IMR-90 (cell line): ENCODE measurements at regions not wholly inside any gene's neighbourhood (a gene's known extent, or its start where the extent isn't known, plus 50 kb on each side); places are given as distances from the start of the nearest gene placed in this dataset.

Source experiments
- BHLHE40 ChIP-seq: fragments of 150-350 bp; IDR thresholded peaks from 2 replicates; pipeline ENCODE4 v1.6.1; 2016; ENCODE audit warnings: mild to moderate bottlenecking, low read depth, low read length
- CEBPB ChIP-seq: IDR thresholded peaks from 2 replicates; pipeline ENCODE4 v1.6.1; 2012; ENCODE audit warnings: low read depth, low read length, improper control_type of control experiment
- CHD1 ChIP-seq: IDR thresholded peaks from 2 replicates; pipeline ENCODE4 v1.6.1; 2012; ENCODE audit warnings: low read depth, low read length, improper control_type of control experiment
- MAFK ChIP-seq: IDR thresholded peaks from 2 replicates; pipeline ENCODE4 v1.6.1; 2012; ENCODE audit warnings: low read depth, low read length, improper control_type of control experiment
- MXI1 ChIP-seq: IDR thresholded peaks from 2 replicates; pipeline ENCODE4 v1.6.1; 2012; ENCODE audit warnings: low read depth, mild to moderate bottlenecking, low read length, moderate library complexity, borderline replicate concordance
- NFE2L2 ChIP-seq: fragments of 150-350 bp; IDR thresholded peaks from 2 replicates; pipeline ENCODE4 v1.6.1; 2016; ENCODE audit warnings: low read depth, mild to moderate bottlenecking, low read length
- POLR2A ChIP-seq: IDR thresholded peaks from 2 replicates; pipeline ENCODE4 v1.6.1; 2012; ENCODE audit warnings: mild to moderate bottlenecking, low read depth, low read length
- RAD21 ChIP-seq: IDR thresholded peaks from 2 replicates; pipeline ENCODE4 v1.6.1; 2012; ENCODE audit warnings: low read length, improper control_type of control experiment
- RCOR1 ChIP-seq: IDR thresholded peaks from 2 replicates; pipeline ENCODE4 v1.6.1; 2012; ENCODE audit warnings: mild to moderate bottlenecking, low read length, improper control_type of control experiment; ENCODE audit not compliant: insufficient replicate concordance
- RFX5 ChIP-seq: IDR thresholded peaks from 2 replicates; pipeline ENCODE4 v1.8.0; 2012; ENCODE audit warnings: low read depth, mild to moderate bottlenecking, low read length, moderate library complexity
- SMC3 ChIP-seq: fragments of 150-350 bp; IDR thresholded peaks from 2 replicates; pipeline ENCODE4 v1.6.1; 2016; ENCODE audit warnings: low read depth, mild to moderate bottlenecking, antibody characterized with exemption, low read length, moderate library complexity
- TF ChIP-seq, protein P1 (sequence below): conservative IDR thresholded peaks from 2 replicates; pipeline ENCODE4 v1.5.1; 2012; ENCODE audit warnings: mild to moderate bottlenecking, low read depth, low read length, improper control_type of control experiment
- TF ChIP-seq, protein P2 (sequence below): fragments of 150-350 bp; IDR thresholded peaks from 2 replicates; pipeline ENCODE4 v1.6.1; 2017; ENCODE audit warnings: mild to moderate bottlenecking, antibody characterized with exemption, low read length, low read depth
- TF ChIP-seq, protein P3 (sequence below): fragments of 150-350 bp; IDR thresholded peaks from 2 replicates; pipeline ENCODE4 v1.6.1; 2016; ENCODE audit warnings: low read depth, mild to moderate bottlenecking, low read length, moderate library complexity, borderline replicate concordance

GRCh38 chr2:219709331-219709761 is 81.9 kb downstream of the SLC4A3 start:
- no peak for TF ChIP-seq RFX5
- TF ChIP-seq POLR2A = no peak
- TF ChIP-seq RAD21 = no peak
- TF ChIP-seq, protein P1, sequence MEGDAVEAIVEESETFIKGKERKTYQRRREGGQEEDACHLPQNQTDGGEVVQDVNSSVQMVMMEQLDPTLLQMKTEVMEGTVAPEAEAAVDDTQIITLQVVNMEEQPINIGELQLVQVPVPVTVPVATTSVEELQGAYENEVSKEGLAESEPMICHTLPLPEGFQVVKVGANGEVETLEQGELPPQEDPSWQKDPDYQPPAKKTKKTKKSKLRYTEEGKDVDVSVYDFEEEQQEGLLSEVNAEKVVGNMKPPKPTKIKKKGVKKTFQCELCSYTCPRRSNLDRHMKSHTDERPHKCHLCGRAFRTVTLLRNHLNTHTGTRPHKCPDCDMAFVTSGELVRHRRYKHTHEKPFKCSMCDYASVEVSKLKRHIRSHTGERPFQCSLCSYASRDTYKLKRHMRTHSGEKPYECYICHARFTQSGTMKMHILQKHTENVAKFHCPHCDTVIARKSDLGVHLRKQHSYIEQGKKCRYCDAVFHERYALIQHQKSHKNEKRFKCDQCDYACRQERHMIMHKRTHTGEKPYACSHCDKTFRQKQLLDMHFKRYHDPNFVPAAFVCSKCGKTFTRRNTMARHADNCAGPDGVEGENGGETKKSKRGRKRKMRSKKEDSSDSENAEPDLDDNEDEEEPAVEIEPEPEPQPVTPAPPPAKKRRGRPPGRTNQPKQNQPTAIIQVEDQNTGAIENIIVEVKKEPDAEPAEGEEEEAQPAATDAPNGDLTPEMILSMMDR = no peak
- TF ChIP-seq RCOR1 = no peak
- TF ChIP-seq, protein P2, sequence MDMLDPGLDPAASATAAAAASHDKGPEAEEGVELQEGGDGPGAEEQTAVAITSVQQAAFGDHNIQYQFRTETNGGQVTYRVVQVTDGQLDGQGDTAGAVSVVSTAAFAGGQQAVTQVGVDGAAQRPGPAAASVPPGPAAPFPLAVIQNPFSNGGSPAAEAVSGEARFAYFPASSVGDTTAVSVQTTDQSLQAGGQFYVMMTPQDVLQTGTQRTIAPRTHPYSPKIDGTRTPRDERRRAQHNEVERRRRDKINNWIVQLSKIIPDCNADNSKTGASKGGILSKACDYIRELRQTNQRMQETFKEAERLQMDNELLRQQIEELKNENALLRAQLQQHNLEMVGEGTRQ = no peak
- no peak for TF ChIP-seq MXI1
- TF ChIP-seq CEBPB = no peak
- TF ChIP-seq, protein P3, sequence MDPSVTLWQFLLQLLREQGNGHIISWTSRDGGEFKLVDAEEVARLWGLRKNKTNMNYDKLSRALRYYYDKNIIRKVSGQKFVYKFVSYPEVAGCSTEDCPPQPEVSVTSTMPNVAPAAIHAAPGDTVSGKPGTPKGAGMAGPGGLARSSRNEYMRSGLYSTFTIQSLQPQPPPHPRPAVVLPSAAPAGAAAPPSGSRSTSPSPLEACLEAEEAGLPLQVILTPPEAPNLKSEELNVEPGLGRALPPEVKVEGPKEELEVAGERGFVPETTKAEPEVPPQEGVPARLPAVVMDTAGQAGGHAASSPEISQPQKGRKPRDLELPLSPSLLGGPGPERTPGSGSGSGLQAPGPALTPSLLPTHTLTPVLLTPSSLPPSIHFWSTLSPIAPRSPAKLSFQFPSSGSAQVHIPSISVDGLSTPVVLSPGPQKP = no peak
- TF ChIP-seq SMC3 = no peak
- no peak for TF ChIP-seq CHD1
- no peak for TF ChIP-seq BHLHE40
- no peak for TF ChIP-seq MAFK
- TF ChIP-seq NFE2L2 = no peak
